GM21723 (cell line): ENCODE measurements at regions not wholly inside any gene's neighbourhood (a gene's known extent, or its start where the extent isn't known, plus 50 kb on each side); places are given as distances from the start of the nearest gene placed in this dataset.
"Not testable (repeated sequence)": the region's sequence is repeated elsewhere in the genome, so short reads cannot be mapped to it uniquely, and the experiment has no call there.

Source experiments
- ATAC-seq: cut with Tn5 transposase; IDR thresholded peaks from one replicate; pipeline ENCODE4 v1.9.1; 2021; ENCODE audit warnings: mild to moderate bottlenecking, moderate library complexity; ENCODE audit not compliant: unreplicated experiment

GRCh38 chr18:66900837-66901236 is 296.9 kb upstream of the CDH19 start:
- ATAC-seq = no peak

DNA sequence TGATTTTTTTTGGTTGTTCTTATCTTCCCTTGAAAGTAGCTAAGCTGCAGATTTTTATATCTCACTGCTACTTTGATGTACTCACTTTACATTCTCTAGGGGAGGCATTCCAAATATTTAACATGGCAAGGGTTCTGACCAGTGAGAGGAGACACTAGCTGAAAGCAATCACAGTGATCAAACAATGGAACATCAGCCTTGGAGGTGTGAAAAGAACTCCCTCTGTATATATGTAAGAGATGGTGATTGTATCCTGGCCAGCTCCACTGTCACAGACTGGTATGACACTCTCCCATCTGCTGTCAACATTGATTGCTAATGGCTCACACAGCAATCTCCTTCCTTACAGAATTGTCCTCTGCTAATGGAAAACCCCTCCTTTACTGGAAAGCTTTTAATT is 291.7 kb upstream of the CDH19 start:
- no peak for ATAC-seq

DNA sequence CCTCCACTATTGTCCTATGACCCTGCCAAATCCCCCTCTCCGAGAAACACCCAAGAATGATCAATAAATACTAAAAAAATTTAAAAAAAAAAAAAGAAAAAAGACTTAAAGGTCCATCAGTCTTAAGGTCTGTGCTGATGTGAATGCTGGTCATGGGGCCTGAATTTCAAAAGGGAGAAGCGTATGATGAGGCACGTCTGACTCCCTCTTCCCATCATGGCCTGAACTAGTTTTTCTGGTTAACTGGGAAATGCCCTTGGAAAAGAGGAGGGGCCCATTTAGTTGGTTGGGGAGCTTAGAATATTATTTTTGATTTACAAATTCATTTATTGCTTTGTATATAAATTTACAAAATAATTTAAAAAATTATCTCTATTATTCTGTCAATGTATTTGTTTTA is 291.0 kb upstream of the CDH19 start:
- no peak for ATAC-seq

DNA sequence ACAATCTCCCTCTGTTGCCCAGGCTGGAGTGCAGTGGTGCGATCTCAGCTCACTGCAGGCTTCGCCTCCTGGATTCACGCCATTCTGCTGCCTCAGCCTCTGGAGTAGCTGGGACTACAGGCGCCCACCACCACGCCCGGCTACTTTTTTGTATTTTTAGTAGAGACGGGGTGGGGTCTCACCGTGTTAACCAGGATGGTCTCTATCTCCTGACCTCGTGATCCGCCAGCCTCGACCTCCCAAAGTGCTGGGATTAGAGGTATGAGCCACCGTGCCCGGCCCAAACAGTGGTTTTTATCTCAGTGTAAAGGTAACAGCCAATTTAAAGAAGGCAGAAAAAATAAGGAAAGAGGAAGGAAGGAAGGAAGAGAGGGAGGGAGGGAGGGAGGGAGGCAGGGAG is 288.5 kb upstream of the CDH19 start:
- not testable (repeated sequence) for ATAC-seq

GRCh38 chr18:66874812-66875474 is 271.1 kb upstream of the CDH19 start:
- ATAC-seq = no peak

- ATAC-seq = no peak
Observed at GRCh38 chr18:66874375-66874774, 270.5 kb upstream of the CDH19 start.

DNA sequence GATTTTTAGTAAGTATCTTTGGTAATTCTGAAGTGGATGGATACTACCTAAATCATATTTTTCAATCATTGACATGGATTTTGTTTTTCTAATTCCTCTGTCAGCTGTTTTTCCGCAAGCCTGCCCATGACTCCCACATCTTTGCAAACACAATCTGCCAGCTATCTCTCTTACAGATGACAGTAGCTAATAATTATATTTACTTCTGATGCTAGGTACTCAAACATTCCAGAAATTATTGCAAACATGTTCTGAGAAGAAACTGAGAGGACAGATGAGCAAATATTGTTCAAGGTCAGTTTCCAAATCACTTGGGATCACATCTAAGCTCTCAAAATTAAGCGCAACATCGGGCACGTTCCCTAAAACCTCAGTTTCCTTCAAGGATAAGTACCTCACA is 270.0 kb upstream of the CDH19 start:
- ATAC-seq = no peak

- no peak for ATAC-seq
Observed at GRCh38 chr18:66872277-66872676, 268.4 kb upstream of the CDH19 start.

DNA sequence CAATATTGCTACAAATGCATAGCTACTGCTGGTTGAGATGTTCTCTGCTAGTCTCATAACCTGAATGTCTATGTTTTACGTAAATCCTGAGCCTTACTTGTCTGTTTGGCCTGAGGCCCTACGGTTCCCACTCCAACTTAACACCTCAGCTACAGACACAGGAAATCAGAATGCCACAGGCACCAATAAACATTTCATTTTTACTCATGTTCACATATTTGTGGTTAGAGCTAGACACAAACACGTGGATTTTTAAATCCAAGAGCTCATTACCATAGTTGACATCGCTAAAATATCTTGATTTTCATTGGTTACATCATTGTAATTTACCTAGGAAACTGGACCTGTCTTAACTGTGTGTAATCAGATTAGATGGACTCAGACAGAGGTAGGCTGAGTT is 263.8 kb upstream of the CDH19 start:
- ATAC-seq = no peak

- ATAC-seq = not testable (repeated sequence)
Observed at GRCh38 chr18:66866427-66866940, 262.6 kb upstream of the CDH19 start.

DNA sequence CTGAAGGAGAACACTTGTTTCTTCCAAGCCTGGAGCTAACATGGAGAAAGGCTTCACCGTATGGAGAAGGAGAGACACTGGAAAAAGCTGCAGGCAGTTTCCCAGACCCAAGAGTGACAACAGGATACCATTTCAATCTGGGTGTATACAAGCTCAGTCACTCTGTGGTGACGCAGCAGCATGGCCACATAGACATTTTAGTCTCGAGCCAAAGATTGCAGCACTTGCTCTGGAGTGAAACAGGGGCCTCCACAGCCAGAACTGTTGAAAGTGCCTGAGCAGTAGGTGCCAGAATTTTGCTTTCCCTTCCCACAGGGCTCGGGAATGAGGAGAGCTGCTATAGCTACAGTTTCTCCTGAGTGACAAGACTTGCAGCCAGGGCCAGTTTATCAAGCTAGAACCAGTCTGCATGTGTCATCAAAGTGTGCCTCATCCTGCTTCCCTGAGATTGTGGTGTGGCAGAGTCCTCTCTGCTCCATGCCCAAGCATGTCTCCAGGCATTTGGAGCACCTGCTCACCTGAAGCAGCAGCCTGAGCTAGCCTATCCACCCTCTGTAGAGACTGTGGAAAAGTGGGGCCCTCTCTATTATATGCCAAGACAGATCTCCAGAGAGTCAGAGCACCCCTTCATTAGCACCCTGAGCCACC is 234.6 kb upstream of the CDH19 start:
- ATAC-seq = no peak

DNA sequence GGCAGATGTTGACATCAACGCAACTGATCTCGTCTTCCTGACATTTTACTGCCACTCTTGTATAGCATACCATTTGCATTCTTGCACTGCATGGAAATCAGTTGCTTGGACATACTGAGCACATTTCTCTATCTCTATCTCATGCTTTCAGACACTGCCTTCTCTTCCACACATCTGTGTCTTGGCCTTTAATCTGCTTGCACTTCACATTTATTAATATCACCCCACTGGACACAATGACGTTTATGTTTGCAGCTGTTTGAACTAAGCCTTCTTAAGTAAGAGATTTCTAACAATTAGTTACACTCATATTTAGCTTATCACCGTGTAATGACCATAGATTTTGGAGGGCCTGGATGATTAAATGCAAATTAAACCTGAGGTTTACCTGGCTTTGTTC is 229.8 kb upstream of the CDH19 start:
- no peak for ATAC-seq

- no peak for ATAC-seq
Observed at GRCh38 chr18:66826211-66826610, 222.3 kb upstream of the CDH19 start.

DNA sequence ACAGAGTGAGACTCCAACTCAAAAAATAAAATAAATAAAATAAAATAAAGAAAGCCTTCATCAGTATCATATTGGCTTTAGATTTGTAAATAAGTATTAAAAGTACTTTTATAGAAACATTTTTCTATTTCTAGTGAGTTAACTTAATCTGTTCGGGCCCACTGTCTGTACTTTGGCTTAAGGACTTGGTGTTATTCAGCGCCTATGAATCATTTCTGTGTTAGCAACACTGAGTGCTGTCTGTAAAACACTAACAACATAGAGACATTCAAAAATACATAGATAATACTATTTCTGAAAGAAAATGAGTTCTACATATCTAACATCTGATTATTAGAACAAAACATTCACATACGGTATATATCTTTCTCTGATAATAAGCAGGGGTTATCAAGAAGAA is 221.5 kb upstream of the CDH19 start:
- no peak for ATAC-seq

GRCh38 chr18:66819235-66819634 is 215.3 kb upstream of the CDH19 start:
- ATAC-seq = no peak

GRCh38 chr18:66813138-66813537 is 209.2 kb upstream of the CDH19 start:
- no peak for ATAC-seq

GRCh38 chr18:66795051-66795450 is 191.2 kb upstream of the CDH19 start:
- no peak for ATAC-seq

DNA sequence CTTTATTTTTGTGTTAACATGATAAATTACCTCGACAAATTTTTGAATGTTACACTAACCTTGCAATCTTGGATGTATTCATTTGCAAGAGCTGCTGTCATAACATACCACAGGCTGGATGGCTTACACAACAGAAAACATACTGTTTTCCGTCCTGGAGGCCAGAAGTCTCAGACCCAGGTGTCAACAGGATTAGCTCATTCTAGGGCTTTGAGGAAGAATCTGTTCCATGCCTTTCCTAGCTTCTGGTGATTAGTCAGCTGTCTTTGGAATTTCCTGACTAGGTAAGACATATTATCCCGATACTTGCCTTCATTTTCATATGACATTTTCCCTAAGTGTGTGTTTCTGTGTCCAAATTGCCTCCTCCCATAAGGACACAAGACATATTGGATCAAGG is 188.6 kb upstream of the CDH19 start:
- ATAC-seq = no peak

- no peak for ATAC-seq
Observed at GRCh38 chr18:66780609-66781008, 176.7 kb upstream of the CDH19 start.

GRCh38 chr18:66778048-66778447 is 174.2 kb upstream of the CDH19 start:
- ATAC-seq = no peak

DNA sequence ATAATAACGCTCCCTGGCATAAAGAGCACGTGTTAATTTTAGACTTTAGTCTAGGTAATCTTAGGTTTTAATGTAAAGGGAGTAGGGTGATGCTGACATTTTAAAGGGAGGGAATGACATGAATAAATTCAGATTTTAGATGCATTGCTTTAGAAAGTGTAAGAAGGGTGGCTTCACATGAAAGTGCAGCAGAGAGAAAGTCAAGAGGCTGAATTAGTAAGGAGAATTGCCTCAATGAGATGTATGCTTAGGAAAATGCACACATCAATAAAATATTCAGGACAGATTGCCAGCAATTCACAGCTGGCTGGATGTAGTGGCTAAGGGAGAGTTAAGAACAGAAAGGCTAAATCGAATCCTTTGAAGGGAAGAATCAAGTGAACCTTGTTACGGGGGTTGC is 165.5 kb upstream of the CDH19 start:
- ATAC-seq = no peak

- no peak for ATAC-seq
Observed at GRCh38 chr18:66764230-66764629, 160.3 kb upstream of the CDH19 start.

- ATAC-seq = no peak
Observed at GRCh38 chr18:66761166-66761565, 157.3 kb upstream of the CDH19 start.
